Left lung (tissue), 4 donors: ENCODE measurements at regions not wholly inside any gene's neighbourhood (a gene's known extent, or its start where the extent isn't known, plus 50 kb on each side); places are given as distances from the start of the nearest gene placed in this dataset.

ENCODE experiments used
- ATAC-seq: fragments of 200-7000 bp; cut with Tn5 transposase; one replicate; pipeline ENCODE4 v1.9.1; 2020; ENCODE audit warnings: moderate library complexity
- DNase-seq, 4 donors: peaks; one replicate each; pipeline ENCODE4 v3.0.0-alpha.2; 2013 to 2020
- H3K27ac ChIP-seq, 2 donors: fragments of 200-600 bp; sonication (generic) in 1 of 2; one replicate each; pipeline versions ENCODE4 v1.5.0 to v1.8.0; 2020 to 2021
- H3K27me3 ChIP-seq, 2 donors: fragments of 200-600 bp; sonication (generic) in 1 of 2; one replicate each; pipeline versions ENCODE4 v1.5.0 to v1.8.0; 2020 to 2021
- H3K36me3 ChIP-seq, 2 donors: fragments of 200-600 bp; sonication (generic) in 1 of 2; one replicate each; pipeline versions ENCODE4 v1.5.0 to v1.8.0; 2020 to 2021
- H3K4me1 ChIP-seq, 2 donors: fragments of 200-600 bp; one replicate each; pipeline ENCODE4 v1.8.0; 2021
- H3K4me3 ChIP-seq, 2 donors: fragments of 200-600 bp; sonication (generic) in 1 of 2; one replicate each; pipeline versions ENCODE4 v1.5.0 to v1.8.0; 2020 to 2021; ENCODE audit warnings: mild to moderate bottlenecking in 1 of 2
- H3K9me3 ChIP-seq, 2 donors: fragments of 200-600 bp; sonication (generic) in 1 of 2; one replicate each; pipeline versions ENCODE4 v1.5.0 to v1.8.0; 2020 to 2021
- intact Hi-C, 2 donors: fragments of 100-400 bp; cut with DNase I; formaldehyde crosslinking; loops; one replicate each; pipeline versions ENCODE4 v1.11.2 to v1.14.2; 2022
- TF ChIP-seq, protein P1 (sequence below), 2 donors: fragments of 200-600 bp; sonication (generic) in 1 of 2; IDR thresholded peaks; one replicate each; pipeline versions ENCODE4 v1.5.0 to v1.8.0; 2021; ENCODE audit warnings: antibody characterized with exemption in 2 of 2
- donor health status: DM: no; HTN: yes; CAD: no.
- donor health status: DM: no; HTN: no; CAD: no.

GRCh38 chr18:26657631-26658581, 109.6 kb upstream of the KCTD1 start:
- H3K9me3 ChIP-seq = no peaks in the 10 kb centered on the region
- peaks cover 7 to 92% of the 10 kb centered on the region in 2 donors for H3K27me3 ChIP-seq
- peak overlapping the region; percentile 71 to 79 for H3K27ac ChIP-seq
- ATAC-seq (no peak), DNase-seq (no peak)
- peaks cover 16 to 22% of the 10 kb centered on the region in 2 donors for H3K4me1 ChIP-seq
- H3K36me3 ChIP-seq = no peaks in the 10 kb centered on the region
- peak overlapping the region; percentile 52 to 60 for H3K4me3 ChIP-seq
- intact Hi-C loops = loop anchor here in 1 of 2 donors (10.0 kb wide), 1 partner anchor 113 kb away; the partner anchor contains the start of gene KCTD1
- TF ChIP-seq, protein P1, sequence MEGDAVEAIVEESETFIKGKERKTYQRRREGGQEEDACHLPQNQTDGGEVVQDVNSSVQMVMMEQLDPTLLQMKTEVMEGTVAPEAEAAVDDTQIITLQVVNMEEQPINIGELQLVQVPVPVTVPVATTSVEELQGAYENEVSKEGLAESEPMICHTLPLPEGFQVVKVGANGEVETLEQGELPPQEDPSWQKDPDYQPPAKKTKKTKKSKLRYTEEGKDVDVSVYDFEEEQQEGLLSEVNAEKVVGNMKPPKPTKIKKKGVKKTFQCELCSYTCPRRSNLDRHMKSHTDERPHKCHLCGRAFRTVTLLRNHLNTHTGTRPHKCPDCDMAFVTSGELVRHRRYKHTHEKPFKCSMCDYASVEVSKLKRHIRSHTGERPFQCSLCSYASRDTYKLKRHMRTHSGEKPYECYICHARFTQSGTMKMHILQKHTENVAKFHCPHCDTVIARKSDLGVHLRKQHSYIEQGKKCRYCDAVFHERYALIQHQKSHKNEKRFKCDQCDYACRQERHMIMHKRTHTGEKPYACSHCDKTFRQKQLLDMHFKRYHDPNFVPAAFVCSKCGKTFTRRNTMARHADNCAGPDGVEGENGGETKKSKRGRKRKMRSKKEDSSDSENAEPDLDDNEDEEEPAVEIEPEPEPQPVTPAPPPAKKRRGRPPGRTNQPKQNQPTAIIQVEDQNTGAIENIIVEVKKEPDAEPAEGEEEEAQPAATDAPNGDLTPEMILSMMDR (IDR thresholded peaks at IDR 0.05) = no peak

GRCh38 chr18:26656944-26657536, 108.7 kb upstream of the KCTD1 start:
- intact Hi-C loops = loop anchor here in 1 of 2 donors (10.0 kb wide), 1 partner anchor 112 kb away; the partner anchor contains the start of gene KCTD1
- H3K4me1 ChIP-seq = peaks cover 16 to 22% of the 10 kb centered on the region in 2 donors
- H3K36me3 ChIP-seq = no peaks in the 10 kb centered on the region
- peaks cover 7 to 95% of the 10 kb centered on the region in 2 donors for H3K27me3 ChIP-seq
- peak overlapping the region; percentile 71 to 79 for H3K27ac ChIP-seq
- H3K4me3 ChIP-seq = peak overlapping the region; percentile 52 to 60
- ATAC-seq (peak; percentile 79), DNase-seq (peak; percentile 63 to 95 (median 81))
- TF ChIP-seq, protein P1 (IDR thresholded peaks at IDR 0.05) = peak; percentile 17 to 42
- no peaks in the 10 kb centered on the region for H3K9me3 ChIP-seq

DNA sequence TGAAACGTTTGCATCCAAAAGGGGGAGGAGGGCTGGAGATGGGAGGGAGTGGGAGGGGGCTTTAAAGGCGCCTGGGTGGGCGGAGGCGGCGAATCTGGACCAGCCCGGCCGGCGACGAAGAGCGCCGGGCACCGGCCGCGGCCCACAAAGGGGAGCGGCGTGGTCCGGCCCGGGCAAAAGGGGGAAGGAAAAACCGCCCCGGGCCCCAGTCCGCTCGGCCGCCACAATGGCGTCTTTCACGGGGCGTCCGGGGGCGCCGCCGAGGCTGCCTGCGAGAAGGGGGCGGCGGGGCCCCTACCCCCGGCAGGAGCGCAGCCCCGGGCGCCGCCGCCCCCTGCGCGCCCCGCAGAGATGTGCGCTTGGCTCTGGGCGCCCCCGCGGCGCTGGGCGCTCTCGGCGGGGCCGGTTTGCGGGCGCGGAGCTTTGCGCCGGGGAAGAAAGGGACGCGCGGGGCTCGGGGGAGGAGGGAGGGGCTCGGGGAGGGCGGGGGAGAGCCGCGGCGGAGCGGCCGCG, 108.1 kb upstream of the KCTD1 start:
- Histone ChIP-seq H3K9me3 (no peaks in the 10 kb centered on the region), H3K27me3 (peaks cover 7 to 91% of the 10 kb centered on the region in 2 donors), H3K27ac (peak overlapping the region; percentile 71 to 79), H3K4me3 (peak overlapping the region; percentile 52 to 60), H3K4me1 (peaks cover 16 to 22% of the 10 kb centered on the region in 2 donors), H3K36me3 (no peaks in the 10 kb centered on the region)
- TF ChIP-seq, protein P1 (IDR thresholded peaks at IDR 0.05) = no peak
- peak; percentile 19 for ATAC-seq
- intact Hi-C loops = loop anchor here in 1 of 2 donors (10.0 kb wide), 1 partner anchor 112 kb away; the partner anchor contains the start of gene KCTD1
- peak in 2 of 4 donors; percentile 35 to 83 for DNase-seq

GRCh38 chr18:26655525-26656430, 107.4 kb upstream of the KCTD1 start:
- DNase-seq (peak; percentile 49 to 83 (median 59)), ATAC-seq (peak; percentile 79)
- H3K27ac ChIP-seq = peak overlapping the region; percentile 71 to 79
- no peaks in the 10 kb centered on the region for H3K9me3 ChIP-seq
- intact Hi-C loops = loop anchor here in 1 of 2 donors (10.0 kb wide), 1 partner anchor 111 kb away; the partner anchor contains the start of gene KCTD1
- H3K4me1 ChIP-seq = peaks cover 16 to 22% of the 10 kb centered on the region in 2 donors
- H3K4me3 ChIP-seq = peak overlapping the region; percentile 52 to 60
- H3K27me3 ChIP-seq = peaks cover 7 to 91% of the 10 kb centered on the region in 2 donors
- H3K36me3 ChIP-seq = no peaks in the 10 kb centered on the region
- TF ChIP-seq, protein P1 (IDR thresholded peaks at IDR 0.05) = no peak
